Endodermal cell (in vitro differentiated cells): ENCODE measurements at regions not wholly inside any gene's neighbourhood (a gene's known extent, or its start where the extent isn't known, plus 50 kb on each side); places are given as distances from the start of the nearest gene placed in this dataset.

Experiments used
- DNase-seq: peaks from one replicate; pipeline ENCODE4 v3.0.0-alpha.2; 2017
- H3K27ac ChIP-seq: 2 replicates; pipeline ENCODE4 v1.5.1; 2013; ENCODE audit warnings: mild to moderate bottlenecking, low read depth, low read length, moderate library complexity
- H3K27me3 ChIP-seq: 2 replicates; pipeline ENCODE4 v1.6.1; 2013; ENCODE audit warnings: mild to moderate bottlenecking, low read length, moderate library complexity; ENCODE audit not compliant: insufficient read depth, control insufficient read depth, poor library complexity, severe bottlenecking
- H3K36me3 ChIP-seq: 2 replicates; pipeline ENCODE4 v1.7.0; 2013; ENCODE audit warnings: mild to moderate bottlenecking, low read length, moderate library complexity; ENCODE audit not compliant: control insufficient read depth, insufficient read depth
- H3K4me1 ChIP-seq: one replicate; pipeline ENCODE4 v1.7.0; 2013; ENCODE audit warnings: low read length; ENCODE audit not compliant: control insufficient read depth, insufficient read depth
- H3K4me3 ChIP-seq: 2 replicates; pipeline ENCODE4 v1.5.1; 2013; ENCODE audit warnings: mild to moderate bottlenecking, low read length, moderate library complexity
- H3K9ac ChIP-seq: 2 replicates; pipeline ENCODE4 v1.6.1; 2013; ENCODE audit warnings: mild to moderate bottlenecking, low read length, moderate library complexity; ENCODE audit not compliant: poor library complexity, severe bottlenecking; ENCODE audit errors: extremely low read depth
- H3K9me3 ChIP-seq: 2 replicates; pipeline ENCODE4 v1.6.1; 2013; ENCODE audit warnings: mild to moderate bottlenecking, low read length, moderate library complexity; ENCODE audit not compliant: control insufficient read depth
- H3K27ac Mint-ChIP-seq: 2 replicates; pipeline ENCODE4 v1.8.0; 2020; ENCODE audit warnings: mixed read lengths
- H3K27me3 Mint-ChIP-seq: 2 replicates; pipeline ENCODE4 v1.8.0; 2021; ENCODE audit warnings: mild to moderate bottlenecking, mixed read lengths; ENCODE audit not compliant: insufficient read depth
- H3K36me3 Mint-ChIP-seq: 2 replicates; pipeline ENCODE4 v1.8.0; 2020; ENCODE audit warnings: low read depth, mixed read lengths
- H3K4me1 Mint-ChIP-seq: 2 replicates; pipeline ENCODE4 v1.8.0; 2020; ENCODE audit warnings: mixed read lengths
- H3K4me3 Mint-ChIP-seq: 2 replicates; pipeline ENCODE4 v1.8.0; 2020; ENCODE audit warnings: mild to moderate bottlenecking, moderate library complexity, mixed read lengths
- H3K9me3 Mint-ChIP-seq: 2 replicates; pipeline ENCODE4 v1.8.0; 2020; ENCODE audit warnings: mild to moderate bottlenecking, mixed read lengths
- WGBS, 2 experiments: methylation state at CpG; one replicate each; pipeline versions ENCODE4 v1.1.5 to v1.1.7; 2013; ENCODE audit warnings: missing lambda C conversion rate in 2 of 2, mixed read lengths in 1 of 2; ENCODE audit not compliant: insufficient coverage in 1 of 2, insufficient read length in 1 of 2; 5-methylcytosine and 5-hydroxymethylcytosine counted together
- TF ChIP-seq, protein P1 (sequence below): fragments of 200-600 bp; sonication (generic); conservative IDR thresholded peaks from 2 replicates; pipeline ENCODE4 v1.5.0; 2021; ENCODE audit warnings: antibody characterized with exemption, mild to moderate bottlenecking

DNA sequence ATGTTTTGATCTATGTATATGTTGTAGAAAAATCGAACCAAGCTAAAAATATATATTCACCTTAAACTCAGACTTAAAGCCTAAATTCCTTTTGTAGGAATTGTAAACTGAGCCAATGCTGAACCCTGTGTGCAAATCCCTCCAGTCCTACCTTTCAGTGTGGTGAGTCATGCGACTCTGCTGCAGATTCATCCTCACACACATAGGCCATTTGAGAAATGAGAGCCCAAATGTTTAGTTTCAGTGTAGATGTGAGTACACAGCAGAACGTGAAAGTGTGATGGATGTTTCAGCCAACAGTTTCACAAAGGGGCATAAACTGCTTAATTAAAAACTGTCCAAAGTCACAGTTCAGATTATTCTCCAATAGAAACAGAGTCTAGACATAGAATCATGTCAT is 193.2 kb downstream of the CDH19 start:
- no peak overlapping the region for H3K27ac Mint-ChIP-seq
- H3K27me3 ChIP-seq, result no peaks in the 10 kb centered on the region
- peaks cover 1% of the 10 kb centered on the region for H3K9me3 Mint-ChIP-seq
- H3K9ac ChIP-seq, result no peak overlapping the region
- no peaks in the 10 kb centered on the region for H3K4me1 ChIP-seq
- no peak for DNase-seq
- no peaks in the 10 kb centered on the region for H3K36me3 Mint-ChIP-seq
- no peak overlapping the region for H3K27ac ChIP-seq
- H3K4me1 Mint-ChIP-seq, result no peaks in the 10 kb centered on the region
- no peaks in the 10 kb centered on the region for H3K27me3 Mint-ChIP-seq
- no peak overlapping the region for H3K4me3 Mint-ChIP-seq
- no peak overlapping the region for H3K4me3 ChIP-seq
- WGBS, 2 experiments, result 88 to 100% methylated on average over 1 to 3 of the region's 3 CpGs
- H3K9me3 ChIP-seq, result no peaks in the 10 kb centered on the region
- no peaks in the 10 kb centered on the region for H3K36me3 ChIP-seq
- TF ChIP-seq, protein P1, sequence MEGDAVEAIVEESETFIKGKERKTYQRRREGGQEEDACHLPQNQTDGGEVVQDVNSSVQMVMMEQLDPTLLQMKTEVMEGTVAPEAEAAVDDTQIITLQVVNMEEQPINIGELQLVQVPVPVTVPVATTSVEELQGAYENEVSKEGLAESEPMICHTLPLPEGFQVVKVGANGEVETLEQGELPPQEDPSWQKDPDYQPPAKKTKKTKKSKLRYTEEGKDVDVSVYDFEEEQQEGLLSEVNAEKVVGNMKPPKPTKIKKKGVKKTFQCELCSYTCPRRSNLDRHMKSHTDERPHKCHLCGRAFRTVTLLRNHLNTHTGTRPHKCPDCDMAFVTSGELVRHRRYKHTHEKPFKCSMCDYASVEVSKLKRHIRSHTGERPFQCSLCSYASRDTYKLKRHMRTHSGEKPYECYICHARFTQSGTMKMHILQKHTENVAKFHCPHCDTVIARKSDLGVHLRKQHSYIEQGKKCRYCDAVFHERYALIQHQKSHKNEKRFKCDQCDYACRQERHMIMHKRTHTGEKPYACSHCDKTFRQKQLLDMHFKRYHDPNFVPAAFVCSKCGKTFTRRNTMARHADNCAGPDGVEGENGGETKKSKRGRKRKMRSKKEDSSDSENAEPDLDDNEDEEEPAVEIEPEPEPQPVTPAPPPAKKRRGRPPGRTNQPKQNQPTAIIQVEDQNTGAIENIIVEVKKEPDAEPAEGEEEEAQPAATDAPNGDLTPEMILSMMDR, result no peak

DNA sequence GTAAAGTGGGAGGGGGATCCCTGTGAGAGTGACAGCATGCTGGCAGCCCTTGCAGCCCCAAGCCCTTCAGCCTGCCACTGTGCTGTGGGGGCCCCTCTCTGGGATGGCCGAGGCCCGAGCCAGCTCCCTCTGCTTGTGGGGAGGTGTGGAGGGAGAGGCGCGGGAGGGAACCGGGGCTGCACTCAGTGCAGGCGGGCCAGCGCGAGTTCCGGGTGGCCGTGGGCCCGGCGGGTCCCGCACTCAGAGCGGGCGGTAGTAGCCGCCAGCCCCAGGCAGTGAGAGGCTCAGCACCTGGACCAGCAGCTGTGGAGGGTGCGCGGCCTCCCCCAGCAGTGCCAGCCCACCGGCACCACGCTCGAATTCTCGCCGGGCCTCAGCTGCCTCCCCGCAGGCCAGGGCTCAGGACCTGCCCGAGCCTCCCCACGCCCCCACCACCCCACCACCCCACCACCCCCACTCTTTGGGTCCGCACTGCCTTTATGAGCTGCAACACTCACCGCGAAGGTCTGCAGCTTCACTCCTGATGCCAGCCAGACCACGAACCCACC is 208.1 kb downstream of the CDH19 start:
- H3K4me1 Mint-ChIP-seq, result no peaks in the 10 kb centered on the region
- Histone ChIP-seq H3K9ac (no peak overlapping the region), H3K4me1 (no peaks in the 10 kb centered on the region), H3K27me3 (no peaks in the 10 kb centered on the region), H3K9me3 (peaks cover 11% of the 10 kb centered on the region), H3K36me3 (no peaks in the 10 kb centered on the region), H3K27ac (no peak overlapping the region), H3K4me3 (no peak overlapping the region)
- no peak for DNase-seq
- no peak overlapping the region for H3K27ac Mint-ChIP-seq
- 94 to 100% methylated on average over 3 to 25 of the region's 30 CpGs for whole genome bisulfite sequencing, 2 experiments
- no peak overlapping the region for H3K4me3 Mint-ChIP-seq
- no peaks in the 10 kb centered on the region for H3K27me3 Mint-ChIP-seq
- TF ChIP-seq, protein P1, result no peak
- H3K36me3 Mint-ChIP-seq, result no peaks in the 10 kb centered on the region
- peaks cover 28% of the 10 kb centered on the region for H3K9me3 Mint-ChIP-seq

DNA sequence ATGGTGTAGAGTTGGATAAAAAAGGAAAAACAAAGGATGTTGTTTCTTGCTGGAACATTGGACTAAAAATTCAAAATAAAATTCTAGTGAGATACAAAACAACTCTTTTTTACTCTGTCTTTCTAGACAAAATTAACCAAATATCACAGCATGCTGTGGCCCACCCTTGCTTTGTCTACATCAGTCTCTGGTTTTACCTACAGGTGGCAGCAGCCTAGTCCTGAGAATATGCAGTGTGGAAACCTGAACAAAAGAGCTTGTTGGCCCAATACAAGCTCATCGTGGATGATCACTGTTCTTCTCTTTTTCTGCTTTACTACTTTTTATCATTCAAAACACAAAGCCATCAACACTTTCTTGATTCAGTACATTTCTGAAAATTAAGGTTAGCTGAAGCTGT is 210.4 kb downstream of the CDH19 start:
- Histone ChIP-seq H3K9ac (no peak overlapping the region), H3K9me3 (peaks cover 22% of the 10 kb centered on the region), H3K4me1 (no peaks in the 10 kb centered on the region), H3K27ac (no peak overlapping the region), H3K27me3 (no peaks in the 10 kb centered on the region), H3K4me3 (no peak overlapping the region), H3K36me3 (no peaks in the 10 kb centered on the region)
- WGBS, 2 experiments, result 83 to 85% methylated on average over 1 of the region's 1 CpG
- Mint-ChIP-seq H3K27ac (no peak overlapping the region), H3K36me3 (peaks cover 2% of the 10 kb centered on the region), H3K4me1 (no peaks in the 10 kb centered on the region), H3K4me3 (no peak overlapping the region), H3K27me3 (no peaks in the 10 kb centered on the region), H3K9me3 (peaks cover 43% of the 10 kb centered on the region)
- no peak for DNase-seq
- TF ChIP-seq, protein P1, result peak; percentile 55
